HG03342 (cell line): ENCODE measurements at regions not wholly inside any gene's neighbourhood (a gene's known extent, or its start where the extent isn't known, plus 50 kb on each side); places are given as distances from the start of the nearest gene placed in this dataset.
"Not testable (repeated sequence)": the region's sequence is repeated elsewhere in the genome, so short reads cannot be mapped to it uniquely, and the experiment has no call there.

Experiments
- ATAC-seq: cut with Tn5 transposase; IDR thresholded peaks from one replicate; pipeline ENCODE4 v1.9.1; 2021; ENCODE audit warnings: mild to moderate bottlenecking, moderate library complexity; ENCODE audit not compliant: unreplicated experiment

DNA sequence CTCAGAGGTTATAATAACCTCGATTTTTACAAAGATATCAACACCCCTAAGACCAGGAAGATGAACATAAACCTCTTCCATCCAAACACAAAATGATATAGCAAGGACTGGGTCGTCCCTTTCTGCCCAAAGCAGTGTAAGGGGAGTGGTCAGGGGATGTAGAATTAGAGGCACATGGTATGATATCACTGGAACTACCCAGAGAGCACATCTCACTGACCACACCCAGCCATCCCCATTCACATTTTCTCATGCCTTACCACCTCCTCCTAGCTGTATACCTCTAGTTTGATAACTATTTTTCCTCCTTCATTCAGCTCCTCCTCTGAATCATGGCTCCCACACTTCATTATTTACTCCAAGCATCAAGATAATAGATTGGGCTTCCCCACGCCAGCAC is 152.6 kb downstream of the COPS8 start:
- no peak for ATAC-seq

DNA sequence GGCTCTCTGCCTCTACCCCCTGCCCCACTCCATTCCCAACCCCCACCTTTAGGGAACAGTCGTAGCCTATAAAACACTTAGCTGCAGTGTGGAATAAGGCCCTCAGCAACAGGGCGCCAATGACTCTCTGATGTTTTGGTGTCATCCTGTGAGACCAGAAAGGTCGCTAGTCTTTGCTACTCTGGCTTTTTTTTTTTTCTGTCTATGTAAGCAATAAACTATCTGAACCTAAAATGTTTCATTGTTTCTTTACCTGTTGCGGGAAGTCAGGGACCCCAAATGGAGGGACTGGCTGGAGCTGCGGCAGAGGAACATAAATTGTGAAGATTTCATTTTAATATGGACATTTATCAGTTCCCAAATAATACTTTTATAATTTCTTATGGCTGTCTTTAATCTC is 154.6 kb downstream of the COPS8 start:
- no peak for ATAC-seq

DNA sequence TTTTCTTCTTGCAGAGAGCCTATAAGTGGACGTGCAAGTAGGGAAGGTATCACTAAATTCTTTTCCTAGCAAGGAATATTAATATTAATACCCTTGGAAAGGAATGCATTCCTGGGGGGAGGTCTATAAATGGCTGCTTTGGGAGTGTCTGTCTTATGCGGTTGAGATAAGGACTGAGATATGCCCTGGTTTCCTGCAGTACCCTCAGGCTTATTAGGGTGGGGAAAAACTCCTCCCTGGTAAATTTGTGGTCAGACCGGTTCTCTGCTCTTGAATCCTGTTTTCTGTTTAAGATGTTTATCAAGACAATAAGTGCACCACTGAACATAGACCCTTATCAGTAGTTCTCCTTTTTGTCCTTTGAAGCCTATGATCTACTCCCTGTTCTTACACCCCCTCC is 155.2 kb downstream of the COPS8 start:
- ATAC-seq = not testable (repeated sequence)

DNA sequence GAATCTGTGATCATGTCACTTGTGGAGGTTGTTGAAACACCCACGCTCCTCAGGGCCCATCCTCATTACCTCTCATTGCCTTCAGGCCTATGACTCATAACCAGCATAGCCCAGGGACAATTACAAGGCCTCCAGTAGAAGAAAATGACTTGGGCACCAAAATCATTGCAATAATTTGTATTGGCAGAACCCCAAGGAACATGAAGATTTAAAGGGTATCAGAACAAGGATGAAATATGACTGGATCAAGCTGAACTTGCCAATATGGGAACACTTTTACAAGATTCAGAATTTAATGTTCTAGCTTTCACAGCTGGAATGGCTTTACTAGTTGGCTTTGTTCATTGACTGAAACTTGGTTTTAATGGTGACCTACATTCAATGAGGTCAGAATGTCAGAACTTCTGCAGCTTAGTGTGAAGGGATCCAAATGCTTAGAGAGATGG is 156.4 kb downstream of the COPS8 start:
- ATAC-seq = no peak

DNA sequence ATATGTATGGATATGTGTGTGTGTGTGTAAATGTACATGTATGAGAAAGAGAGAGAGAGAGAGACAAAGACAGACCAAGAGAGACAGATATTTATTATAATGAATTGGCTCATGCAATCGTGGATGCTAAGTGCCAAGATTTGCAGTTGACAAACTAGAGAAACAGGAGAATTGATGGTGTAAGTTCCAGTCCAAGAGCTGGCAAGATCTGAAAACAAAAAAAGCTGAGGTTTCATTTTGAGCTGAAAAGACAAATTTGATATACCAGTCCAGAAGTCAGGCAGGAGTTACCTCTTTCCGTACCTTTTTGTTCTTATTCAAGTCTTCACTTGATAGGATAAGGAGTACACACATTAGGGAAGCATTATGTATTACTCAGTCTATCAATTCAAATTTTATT is 157.8 kb downstream of the COPS8 start:
- no peak for ATAC-seq

DNA sequence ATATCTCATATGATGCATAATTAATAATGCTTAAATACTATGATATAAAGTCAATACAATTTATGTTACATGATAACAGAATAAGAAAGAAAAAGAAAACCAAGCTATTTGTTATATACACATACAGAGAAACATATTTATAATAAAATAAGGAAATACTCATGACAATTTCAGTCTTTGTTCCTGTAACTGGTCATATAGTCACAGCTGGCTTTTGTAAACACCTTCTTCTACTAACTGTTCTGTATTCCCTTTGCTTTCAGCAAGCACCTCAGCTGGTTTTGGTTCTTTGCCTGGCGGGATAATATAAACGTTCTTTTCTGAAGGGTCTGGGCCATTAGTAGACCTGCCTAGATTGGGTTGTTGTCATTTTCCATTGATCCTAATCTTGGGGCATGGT is 158.5 kb downstream of the COPS8 start:
- ATAC-seq = no peak

DNA sequence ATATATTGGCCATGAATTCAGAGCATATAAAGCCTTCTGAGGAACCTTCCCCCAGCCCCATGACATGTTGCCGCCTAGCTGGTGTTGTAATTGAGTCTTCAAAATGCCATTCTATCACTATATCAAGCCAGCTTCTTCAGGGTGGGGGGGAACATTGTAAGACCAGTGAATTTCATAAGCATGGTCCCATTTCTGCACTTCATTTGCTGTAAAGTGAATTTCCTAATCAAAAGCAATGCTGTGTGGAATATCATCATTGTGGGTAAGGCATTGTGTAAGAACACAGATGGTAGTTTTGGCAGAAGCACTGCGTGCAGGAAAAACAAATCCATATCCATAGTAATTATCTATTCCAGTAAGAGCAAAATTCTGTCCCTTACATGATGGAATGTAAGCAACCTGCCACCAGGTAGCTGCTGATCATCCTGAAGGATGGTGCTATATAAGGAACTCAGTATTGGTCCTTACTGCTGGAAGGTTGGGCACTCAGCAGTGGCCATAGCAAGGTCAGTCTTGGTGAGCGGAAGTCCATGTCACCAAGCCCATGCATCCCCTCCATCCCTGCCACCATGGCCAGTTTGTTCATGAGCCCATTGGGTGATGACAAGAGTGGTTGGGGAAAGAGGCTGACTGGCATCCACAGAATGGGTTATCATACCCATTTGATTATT is 159.4 kb downstream of the COPS8 start:
- ATAC-seq = no peak

DNA sequence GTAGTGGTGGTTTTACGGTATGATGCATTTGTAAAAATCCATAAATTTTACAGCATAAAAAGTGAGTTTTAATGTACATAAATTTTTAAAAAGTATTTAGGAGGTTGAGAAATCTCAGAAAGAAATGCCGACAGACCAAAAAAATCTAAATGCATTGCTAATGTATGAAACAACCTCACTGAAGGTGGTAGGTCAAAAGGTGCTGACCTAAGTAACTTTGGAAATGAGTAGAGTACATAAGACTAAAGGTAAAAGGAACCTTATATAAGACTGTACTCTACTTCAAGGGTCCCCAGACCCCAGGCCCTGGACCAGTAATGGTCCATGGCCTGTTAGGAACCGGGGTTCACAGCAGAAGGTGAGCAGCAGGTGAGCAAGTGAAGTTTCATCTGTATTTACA is 163.4 kb downstream of the COL6A3 start:
- no peak for ATAC-seq

DNA sequence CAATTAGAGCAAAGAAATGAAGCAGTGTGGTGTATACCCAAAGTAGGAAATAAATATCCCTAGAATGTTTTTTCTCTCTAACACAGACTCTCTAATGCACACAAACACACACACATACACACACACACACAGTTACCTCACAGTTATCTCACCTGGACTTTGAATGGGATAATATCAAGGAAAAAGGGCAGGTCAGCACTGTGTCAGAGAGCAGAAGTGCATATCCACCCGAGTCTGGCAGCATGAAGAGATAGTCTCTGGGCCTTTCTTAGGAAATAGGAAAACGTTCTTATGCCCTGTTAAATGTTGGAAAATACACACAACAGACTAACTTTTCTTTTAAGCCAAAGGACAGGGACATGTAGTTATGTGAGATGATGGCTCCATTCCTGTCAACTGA is 162.0 kb downstream of the COL6A3 start:
- ATAC-seq = no peak

DNA sequence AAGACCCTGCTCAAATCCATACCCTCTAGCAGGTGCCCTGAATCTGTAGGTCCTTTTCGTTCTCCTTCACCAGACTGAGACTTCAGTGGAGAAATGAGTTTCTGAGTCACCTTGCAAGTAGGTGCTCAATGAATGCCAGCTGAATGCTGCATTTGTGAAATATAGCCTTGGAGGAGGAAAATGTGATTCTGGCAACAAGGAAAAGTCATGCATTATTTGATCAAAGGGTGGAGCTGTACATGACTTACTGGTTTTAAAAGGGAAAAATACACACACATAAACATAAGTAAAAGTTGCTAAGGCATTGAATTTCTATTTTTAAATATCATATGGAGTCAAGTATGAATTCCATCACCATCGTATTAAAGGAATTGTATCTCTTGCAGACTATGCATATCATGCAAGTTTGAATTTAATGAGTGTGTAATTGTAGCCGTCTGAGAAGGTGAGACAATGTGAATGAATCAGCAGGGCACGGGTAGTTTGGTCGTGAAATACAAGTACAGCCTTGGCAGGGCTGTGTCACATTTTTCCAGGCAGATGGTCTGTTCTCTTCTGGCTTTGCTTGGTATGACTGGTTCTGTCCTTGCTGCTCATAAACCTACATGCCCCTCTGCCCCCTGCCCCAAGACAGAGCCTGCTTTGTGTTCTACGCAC is 160.8 kb downstream of the COL6A3 start:
- ATAC-seq = no peak

DNA sequence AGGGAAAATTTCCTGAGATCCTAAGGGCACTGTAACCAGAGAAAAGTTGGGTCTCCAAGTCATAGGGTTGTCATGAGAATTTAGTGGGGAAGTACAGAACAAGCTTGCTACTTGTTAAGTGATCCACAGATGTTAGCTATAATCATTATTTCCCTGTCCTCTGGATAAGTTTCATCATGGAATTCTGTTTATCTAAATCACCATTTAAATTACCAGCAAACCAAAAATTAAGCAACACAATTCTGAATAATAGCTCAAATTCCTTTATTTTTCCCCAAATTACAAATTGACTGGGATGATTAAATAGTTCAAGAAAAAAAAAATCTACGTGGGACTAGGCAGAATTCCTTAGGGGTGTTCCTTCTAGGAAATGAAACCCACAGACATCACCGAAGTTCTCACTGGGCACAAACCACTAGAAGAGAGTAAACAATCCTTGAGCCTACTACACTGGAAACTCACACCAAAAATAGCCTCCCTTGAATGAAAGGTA is 159.5 kb downstream of the COL6A3 start:
- no peak for ATAC-seq

DNA sequence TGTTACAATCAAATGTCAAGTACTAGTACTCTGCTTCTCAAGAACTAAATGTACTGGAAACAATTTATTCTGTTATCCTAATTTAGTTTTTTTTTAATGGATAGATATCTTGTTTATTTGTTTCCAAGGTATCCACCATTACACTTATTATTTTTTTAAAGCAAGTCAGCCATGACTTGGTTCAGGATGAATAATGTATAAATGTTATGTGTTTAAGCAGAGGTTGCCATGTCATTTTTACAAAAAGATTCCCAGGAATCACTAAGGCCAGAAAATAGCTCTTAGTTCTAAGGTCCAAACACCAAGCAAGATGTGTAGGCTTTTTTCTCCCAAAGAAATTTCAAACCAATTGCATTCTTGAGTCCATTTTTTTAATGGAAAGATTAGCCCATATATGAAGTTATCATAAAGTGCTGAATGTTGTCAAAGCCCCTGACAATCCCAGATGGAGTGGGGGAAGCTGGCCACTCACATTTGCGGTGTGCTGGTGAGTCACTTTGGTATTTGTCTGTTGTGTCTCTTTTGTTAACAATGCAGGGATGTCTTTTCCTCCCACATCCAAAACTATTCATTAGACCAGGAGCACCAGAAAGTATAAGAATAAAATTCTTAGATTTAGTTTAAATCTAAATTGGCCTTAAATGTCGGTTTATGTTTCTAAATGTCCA is 158.9 kb downstream of the COL6A3 start:
- no peak for ATAC-seq

DNA sequence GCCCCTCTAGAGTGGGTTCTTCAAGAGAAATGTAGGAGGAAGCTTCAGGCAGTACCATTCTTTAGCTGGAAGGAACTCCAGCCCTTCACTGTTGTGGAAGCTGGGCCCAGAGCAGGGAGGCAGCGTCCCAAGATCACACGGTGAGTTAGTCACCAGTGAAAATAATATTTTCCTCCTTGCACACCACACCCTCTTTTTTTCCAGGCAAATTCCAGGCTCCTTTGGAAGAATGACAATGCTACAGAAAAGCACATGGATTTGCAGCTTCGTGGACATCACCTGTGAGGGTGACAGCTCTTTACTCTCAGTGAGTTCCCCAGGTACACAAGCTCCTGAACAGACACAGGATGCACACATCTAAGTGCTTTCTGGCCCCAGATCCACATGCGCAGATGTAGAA is 157.1 kb downstream of the COL6A3 start:
- no peak for ATAC-seq

DNA sequence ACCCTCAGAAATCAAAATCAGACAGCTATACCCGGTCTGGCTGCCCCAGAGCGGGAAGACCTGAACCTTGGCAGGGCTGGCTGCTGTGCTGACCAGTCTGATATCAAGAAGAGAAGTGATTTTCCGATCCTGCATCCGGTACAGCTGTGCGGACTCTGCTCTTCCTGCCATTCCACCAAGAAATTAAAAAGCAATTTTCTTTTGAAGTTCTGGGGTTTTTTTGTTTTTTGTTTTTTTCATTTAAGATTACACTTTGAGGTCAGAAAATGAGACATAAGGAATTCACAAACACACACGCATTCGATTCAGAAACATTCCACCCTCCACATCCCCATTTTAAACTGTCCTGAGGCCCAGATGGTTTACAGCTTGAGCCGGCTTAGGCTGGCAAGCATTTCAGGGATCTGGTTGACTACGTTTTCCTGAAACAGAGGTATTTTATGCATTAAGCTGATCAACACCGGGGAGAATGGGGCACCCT is 156.5 kb downstream of the COL6A3 start:
- no peak for ATAC-seq

DNA sequence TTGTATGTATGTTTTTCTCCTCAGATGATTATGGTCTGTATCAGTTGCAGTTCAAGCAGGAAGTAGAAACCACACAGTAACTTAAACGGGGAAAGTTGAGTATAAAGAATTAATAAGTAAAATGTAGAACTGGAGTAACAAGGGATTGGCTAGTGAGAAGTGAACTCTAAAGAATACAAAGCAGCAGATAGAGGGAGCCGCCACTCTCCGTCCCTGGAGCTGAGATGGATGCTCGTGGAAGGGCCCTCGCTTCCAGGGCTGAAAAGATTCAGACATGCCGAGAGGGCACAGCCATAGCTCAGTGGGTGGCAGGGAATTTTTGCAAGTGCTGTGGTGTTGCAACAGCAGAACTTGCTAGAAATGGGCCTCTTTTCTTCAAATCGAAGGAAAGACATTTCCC is 155.8 kb downstream of the COL6A3 start:
- no peak for ATAC-seq

DNA sequence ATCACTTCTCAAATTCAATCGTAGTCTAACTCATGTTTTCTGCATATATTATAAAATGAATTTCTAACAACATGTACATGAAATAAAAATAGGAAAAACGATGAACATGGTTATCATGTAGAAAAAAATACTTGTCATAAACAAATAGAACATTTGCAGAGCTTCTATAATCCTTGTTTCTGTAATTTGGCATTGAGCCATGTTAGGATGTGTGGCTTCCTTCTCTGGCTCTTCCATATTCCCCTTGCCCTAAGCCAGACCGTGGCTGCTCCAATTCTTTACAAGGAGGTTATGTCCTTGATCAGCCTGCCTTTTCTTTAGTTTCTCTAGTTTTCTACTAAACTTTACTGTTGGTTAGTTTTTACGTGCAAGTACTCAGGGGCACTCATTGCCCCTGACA is 155.3 kb downstream of the COL6A3 start:
- ATAC-seq = no peak

DNA sequence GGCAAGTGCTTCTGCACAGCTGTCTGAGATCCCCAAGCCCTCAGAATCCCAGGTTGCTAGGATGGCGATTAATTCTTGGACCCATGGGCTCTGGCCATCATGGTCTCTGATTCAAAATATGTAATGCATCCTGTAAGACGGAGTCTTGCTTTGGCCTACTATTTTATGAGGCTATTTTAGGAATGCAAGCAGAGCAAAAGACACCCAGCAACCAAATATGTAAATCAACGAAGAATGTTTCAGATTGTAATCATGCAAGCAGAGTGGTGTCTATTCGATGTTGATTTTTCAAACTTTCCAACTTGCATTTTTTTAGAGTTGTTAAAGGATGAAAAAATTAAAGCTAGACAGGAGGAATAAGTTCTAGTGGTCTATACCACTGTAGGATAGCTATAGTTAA is 154.8 kb downstream of the COL6A3 start:
- ATAC-seq = no peak

DNA sequence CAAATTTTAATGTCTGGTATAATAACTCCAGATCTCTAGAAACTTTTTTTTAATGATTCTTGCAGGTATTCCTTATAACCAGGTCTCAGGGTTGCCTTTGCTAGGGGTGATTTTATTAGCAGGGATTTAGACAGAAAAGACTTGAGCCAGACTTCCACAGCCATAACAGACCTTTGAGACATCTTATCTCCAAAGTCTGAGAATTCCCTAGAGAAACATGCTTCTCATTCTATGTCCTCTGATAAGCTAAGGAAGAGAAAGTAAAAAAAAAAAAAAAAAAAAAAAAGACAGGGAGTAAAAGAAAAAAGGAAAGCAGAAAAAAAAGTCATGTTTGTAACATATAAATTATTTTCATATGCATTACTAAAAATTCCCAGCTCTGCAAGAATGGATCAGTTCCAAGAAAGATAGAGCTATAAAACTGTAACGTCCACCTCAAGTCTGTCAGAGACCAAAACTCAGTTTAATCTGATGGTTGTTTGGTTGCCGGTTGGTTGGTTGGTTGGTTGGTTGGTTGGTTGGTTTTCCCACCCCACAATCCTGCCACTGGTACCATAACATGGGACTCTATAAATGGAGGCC is 153.8 kb downstream of the COL6A3 start:
- no peak for ATAC-seq

DNA sequence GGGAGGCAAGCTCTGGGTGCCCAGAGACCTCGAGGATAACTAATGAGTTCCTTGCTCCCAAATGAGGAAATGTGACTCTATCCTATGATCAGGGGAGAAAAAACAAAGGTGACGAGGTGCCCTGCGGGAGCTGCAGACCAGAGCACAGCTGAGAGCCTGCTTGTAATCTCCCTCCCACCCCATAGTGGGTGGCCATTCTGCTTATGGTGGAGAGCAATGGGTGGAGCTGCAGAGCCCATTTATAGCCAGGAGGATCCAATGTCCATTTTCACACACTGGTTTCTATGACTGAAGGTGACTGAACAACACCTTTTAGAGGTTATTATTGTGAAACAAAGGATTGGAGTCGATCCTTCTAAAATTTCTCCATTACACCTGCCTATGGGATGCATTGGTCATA is 153.3 kb downstream of the COL6A3 start:
- ATAC-seq = no peak

DNA sequence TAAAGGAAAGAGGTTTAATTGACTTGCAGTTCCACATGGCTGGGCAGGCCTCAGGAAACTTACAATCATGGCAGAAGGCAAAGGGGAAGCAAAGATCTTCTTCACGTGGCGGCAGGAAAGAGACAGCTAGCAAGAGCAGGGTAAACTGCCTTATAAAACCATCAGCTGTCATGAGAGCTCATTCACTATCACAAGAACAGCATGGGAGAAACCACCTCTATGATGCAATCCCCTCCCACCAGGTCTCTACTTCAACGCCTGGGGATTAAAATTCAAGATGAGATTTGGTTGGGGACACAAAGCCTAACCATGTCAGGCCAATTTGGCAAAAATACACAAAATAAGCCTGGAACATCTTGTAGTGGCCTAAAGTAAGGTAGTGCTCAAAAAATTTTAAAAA is 152.6 kb downstream of the COL6A3 start:
- no peak for ATAC-seq
